ENCODE measurements at regions not wholly inside any gene's neighbourhood (a gene's known extent, or its start where the extent isn't known, plus 50 kb on each side); places are given as distances from the start of the nearest gene placed in this dataset.
"Not testable (repeated sequence)": the region's sequence is repeated elsewhere in the genome, so short reads cannot be mapped to it uniquely, and the experiment has no call there.

DNA sequence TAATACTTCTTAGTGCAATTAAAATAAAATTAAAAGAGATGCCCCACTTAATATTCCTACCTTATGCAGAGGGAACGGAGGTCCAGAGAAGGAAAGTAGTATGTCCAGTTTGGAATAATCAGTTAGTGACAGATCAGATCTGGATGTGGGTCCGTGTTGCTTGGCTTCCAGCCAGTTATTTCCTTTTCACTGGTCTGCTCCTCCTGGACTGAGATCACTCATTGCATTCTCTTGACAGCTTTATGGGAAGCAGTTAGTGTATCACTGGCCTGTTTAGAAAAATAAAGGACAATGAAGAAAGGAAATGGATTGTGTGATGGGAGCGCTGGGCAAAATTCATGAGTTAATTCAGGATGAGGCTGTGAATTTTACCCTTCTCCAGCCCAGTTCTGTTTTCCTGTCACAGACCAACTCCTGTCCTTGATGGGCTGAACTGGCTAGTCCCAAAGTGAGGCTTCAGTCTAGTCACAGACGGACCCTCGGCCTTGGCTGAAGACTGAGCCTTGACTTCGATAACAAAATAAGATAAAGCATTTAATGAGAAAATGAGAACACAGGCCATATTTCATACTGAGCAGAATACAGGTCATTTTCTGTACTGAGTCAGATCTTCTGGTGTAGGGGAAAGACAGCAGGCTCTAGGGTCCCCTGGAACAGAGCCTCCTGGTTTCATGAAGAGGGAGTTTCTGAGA is 85.2 kb upstream of the TRABD2B start:
- DNase-seq, result no peak

DNA sequence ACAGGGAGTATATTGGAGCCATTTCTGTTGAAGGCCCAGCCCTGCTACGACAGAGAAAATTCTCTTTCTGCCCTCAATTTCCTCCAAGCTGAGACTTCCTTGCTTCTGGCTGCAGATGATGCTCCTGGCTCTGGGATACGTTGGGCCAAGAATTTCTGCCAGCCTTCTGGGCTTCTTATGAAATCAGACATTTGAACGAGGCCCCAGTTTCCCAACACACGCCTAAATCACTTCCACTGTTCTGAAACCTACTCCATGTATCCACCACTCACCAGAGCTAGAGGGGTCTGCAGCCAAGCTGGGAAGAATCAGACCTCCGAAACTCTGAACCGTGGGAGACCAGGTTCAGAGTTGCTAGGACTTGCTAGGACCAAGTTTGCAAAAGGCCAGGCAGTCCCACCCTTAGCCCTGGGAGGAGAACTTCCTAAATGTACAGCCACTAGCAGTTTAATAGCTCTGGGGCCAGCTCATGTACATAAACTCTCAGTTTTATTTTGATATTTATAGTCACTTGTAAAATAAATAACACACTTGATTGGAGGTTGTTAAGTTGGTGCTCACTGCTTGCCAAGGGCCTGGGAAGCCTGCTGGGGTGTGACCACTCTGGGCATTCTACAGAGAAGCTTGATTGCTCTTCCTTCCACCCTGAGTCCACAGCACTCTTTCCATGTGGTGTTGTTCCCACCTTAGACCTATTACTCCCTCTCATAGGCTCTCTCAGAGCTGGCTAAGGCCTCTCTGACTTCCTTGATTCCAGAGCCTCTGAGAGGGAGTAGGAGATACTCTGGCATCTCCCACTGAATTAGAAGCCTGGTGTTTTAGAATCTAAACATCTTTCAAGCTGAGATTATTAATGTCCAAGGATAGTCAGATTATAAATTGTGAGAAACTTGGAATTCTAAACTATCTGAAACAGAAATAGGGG is 83.4 kb upstream of the TRABD2B start:
- no peak for DNase-seq

DNA sequence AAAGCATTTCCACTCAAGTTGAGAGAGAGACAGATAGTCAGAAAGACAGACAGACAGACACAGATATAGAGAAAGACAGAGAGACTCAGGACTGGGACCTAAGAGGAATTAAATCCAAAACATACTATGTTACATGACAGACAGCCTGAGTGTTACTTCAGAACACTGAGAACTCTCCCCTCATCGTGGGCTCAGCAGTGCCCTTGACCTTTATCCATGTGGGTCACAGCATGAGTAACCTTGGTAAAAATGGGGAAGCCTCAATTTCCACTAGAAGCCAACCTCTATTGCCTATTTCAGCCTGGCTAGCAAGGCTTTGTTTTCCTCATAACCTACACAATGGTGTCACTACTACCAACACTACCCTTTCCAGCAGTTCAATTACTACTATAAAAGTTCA is 81.9 kb upstream of the TRABD2B start:
- DNase-seq, result no peak

- no peak for DNase-seq
These were observed 80.6 kb upstream of the TRABD2B start for GRCh38 chr1:48077795-48078222.

GRCh38 chr1:48076017-48076416 is 78.8 kb upstream of the TRABD2B start:
- DNase-seq, result no peak

- DNase-seq, result no peak
These were observed 76.8 kb upstream of the TRABD2B start for GRCh38 chr1:48073798-48074530.

DNA sequence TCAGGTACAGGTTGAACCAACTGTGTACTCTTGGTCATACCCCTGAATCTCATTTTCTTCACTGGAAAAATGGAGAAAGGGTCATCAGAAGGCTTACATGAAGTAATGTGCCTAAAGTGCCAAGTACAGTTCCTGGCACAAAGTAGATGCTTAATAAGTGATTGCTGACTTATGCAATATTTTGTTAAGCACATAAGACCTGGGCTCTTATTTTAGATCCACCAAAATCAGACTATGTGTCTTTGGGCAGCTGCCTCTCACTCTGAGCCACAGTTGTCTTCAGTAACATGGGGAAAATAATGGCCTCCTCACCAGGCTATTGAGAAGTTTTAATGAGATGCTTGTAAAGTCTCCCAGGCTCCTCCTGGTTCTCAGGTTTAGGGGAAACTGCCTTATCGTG is 74.3 kb upstream of the TRABD2B start:
- DNase-seq, result no peak

DNA sequence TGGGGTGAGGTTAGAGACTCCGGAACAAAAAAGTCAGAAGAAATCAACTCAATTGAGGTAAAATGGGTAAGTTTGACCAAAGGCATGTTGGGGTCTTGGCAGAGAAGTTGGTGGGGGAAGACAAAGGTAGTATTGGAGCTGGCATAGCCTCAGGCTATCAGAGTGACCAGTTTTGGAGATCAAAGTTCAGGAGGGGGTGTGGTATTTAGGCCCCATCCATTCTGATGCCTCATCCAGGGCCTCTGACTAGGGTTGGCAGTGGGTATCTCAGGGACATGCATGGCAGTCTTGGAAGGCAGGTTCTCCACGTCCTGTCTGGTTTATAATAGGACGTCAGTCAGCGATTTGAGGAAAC is 73.2 kb upstream of the TRABD2B start:
- no peak for DNase-seq

GRCh38 chr1:48069662-48070395 is 72.6 kb upstream of the TRABD2B start:
- DNase-seq, result no peak

GRCh38 chr1:48068206-48068605 is 71.0 kb upstream of the TRABD2B start:
- DNase-seq, result no peak

DNA sequence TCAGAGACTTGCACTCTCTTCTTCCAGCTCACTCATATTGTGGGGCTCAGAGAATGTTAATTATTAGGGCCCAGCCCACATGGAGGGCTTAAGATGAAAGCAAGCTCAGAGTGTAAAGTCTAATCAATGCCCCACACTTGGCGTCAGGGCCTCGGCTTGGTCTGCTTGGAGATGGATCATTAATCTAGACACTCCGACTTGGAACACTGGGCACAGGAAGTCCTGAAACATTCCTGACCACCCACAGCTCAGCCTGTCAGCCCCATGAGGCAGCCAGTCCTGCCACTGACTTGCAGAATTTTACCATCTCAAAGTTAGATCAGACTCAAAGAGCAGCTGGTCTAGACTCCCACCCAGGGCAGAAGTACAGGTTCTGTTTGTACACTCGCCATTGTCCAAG is 69.8 kb upstream of the TRABD2B start:
- no peak for DNase-seq

- DNase-seq, result not testable (repeated sequence)
These were observed 67.5 kb upstream of the TRABD2B start for GRCh38 chr1:48064693-48065092.

- no peak for DNase-seq
These were observed 65.2 kb upstream of the TRABD2B start for GRCh38 chr1:48062353-48062752.

DNA sequence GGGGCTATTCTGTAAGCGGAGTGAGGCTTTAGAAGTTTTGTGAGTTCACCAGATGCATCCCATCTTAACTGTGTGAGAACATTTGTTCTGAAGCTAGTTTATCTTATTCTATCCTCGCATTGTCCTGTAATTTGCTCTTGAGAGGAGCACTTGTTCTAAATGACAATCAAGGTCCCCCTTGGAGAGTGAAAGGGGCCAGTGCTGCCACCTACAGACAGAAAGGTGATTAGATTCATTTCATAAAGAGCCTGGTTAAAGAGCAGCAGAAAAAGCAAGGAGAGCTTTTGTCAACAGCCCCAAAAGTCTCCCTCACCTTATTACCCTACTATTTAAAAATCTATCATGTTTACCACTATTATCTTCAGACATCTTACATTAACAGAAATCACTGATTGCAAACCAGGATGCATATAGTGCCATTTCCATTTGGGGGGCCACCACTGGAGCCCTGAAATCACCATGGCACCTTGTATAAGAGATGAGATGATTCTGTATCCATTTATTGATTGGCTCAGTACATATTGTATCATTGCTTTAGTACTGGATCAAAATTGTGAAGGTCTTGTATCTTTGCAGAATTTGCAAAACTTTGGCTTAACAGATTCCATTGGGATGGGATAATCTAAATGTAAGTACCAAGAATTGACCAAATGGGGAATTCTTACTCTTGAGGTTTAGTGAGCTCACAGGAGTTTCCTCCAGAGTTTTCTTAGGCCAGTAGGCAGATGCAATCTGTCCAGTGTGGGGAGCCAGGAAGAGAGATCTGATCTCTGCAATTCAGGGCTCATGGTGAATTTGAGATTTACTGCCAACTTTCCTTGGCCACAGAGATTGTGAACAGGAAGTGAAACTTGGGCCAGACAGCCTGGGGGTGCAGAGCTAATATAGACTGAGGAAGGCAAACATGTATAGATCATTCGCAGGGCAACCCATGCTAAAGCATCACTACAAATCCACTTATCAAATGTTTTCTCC is 64.3 kb upstream of the TRABD2B start:
- DNase-seq, result no peak

DNA sequence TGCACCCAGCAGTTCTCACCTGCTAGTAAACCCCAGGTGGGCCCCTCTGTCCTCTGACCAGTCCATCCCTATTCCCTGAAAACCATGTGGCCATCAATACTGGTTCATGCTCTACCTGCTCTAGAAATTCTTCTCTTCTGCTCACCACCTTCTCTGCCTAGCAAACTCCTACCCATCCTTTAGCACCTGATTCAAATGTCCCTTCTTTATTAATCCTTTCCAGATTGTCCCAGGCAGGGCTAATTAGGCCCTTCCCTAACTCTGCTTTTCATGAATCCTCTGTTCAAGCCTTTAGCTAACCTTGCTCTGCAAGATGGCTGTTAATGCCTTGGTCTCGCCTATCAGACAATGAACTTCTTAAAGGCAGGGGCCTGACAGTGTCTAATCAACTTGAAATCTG is 62.1 kb upstream of the TRABD2B start:
- DNase-seq, result no peak

DNA sequence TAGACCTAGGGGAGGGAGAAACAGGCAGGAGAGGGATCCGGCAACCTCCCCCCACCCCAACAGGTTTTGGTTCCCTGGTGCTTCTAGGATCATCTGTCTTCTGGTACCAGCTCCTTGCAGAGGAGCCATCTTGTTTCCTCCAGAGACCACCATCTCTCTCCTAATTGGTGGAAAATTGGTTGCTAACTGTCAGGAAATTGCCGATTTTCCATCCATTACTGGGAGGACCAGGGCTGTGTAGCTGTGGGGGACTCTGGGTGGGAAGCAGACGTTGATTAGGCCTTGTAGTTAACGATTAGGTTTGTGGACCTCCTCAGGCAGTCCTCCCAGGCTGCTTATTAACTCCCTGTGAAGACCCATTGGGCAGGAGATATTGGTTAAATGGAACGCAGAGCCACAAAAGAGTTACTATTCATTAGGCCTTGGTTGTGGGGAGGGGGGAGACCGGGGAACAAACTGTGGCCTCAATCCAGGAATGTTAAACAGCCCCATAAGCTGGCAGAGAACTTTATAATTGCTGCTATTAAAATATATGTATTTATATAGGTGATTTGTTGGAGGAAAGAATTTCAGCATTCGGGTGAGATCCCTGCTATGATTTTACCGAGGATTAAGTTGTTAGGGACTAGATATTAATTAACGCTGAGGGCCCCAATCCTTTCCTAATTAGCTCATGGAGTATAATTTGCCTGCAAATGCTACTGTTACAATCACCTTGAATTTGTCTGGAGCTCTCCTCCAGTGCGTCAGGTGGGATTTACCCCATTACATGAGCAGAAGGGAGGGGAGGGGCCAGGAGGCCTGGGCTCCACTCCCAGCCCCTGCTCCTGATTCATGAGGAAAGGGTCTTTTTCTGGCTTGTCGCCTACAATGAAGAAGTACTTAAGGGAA is 61.2 kb upstream of the TRABD2B start:
- no peak for DNase-seq

DNA sequence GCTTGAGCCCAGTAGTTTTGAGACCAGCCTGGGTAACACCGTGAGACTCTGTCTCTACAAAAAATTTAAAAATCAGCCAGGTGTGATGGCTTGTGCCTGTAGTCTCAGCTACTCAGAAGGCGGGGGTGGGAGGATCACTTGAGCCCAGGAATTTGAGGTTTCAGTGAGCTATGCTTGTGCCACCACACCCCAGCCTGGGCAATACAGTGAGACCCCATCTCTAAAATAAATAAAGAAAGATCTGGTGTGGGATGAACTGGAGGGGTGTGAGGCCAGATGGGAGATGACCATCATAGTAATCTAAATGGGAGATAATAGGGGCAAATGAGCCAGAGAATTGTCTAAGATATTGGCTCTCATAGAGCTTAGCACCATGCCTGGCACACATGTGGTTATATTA is 60.1 kb upstream of the TRABD2B start:
- no peak for DNase-seq

- DNase-seq, result no peak
These were observed 58.9 kb upstream of the TRABD2B start for GRCh38 chr1:48055876-48056764.

DNA sequence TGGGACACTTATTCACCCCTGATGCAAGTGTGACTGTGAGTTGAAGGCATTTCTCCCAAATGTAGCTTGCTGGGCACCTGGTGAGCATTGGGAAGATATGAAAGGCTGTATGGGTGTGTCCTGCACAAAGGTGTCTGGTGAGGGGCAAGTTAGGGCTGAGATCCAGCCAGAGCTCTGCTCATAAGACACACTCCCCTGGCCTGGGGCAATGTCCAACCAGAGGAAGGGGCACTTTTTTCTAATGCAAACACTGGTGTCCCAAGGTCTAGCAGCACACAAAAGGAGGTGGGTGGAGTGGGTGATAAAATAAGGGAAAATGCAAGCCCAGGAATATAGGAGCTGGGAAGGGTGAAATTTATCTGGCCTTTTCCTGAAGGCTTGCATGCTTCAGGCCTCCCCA is 57.0 kb upstream of the TRABD2B start:
- DNase-seq, result no peak

GRCh38 chr1:48052923-48053291 is 55.7 kb upstream of the TRABD2B start:
- DNase-seq, result no peak

Measured in CD4-positive, alpha-beta T cell treated with Interleukin-15 for 1 hour (primary cell).